ENCODE measurements at regions not wholly inside any gene's neighbourhood (a gene's known extent, or its start where the extent isn't known, plus 50 kb on each side); places are given as distances from the start of the nearest gene placed in this dataset.
"Not testable (repeated sequence)": the region's sequence is repeated elsewhere in the genome, so short reads cannot be mapped to it uniquely, and the experiment has no call there.

GRCh38 chr2:52345676-52346075, 1313.7 kb upstream of the NRXN1 start:
- Histone ChIP-seq H3K4me1 (ENCODE audit: control insufficient read depth in 3 of 3, insufficient read depth in 3 of 3, low read length in 3 of 3) (no peaks in the 10 kb centered on the region), H3K27me3 (ENCODE audit: control insufficient read depth in 3 of 3, insufficient read depth in 3 of 3, low read length in 3 of 3) (no peaks in the 10 kb centered on the region), H3K36me3 (ENCODE audit: control insufficient read depth in 3 of 3, insufficient read depth in 3 of 3, low read length in 3 of 3) (no peaks in the 10 kb centered on the region), H3K27ac (ENCODE audit: low read depth, low read length) (no peak overlapping the region), H3K9ac (ENCODE audit: low read depth in 1 of 3, low read length in 3 of 3) (no peak overlapping the region), H3K4me3 (ENCODE audit: low read length in 3 of 3) (no peak overlapping the region), H3K9me3 (ENCODE audit: control insufficient read depth in 3 of 3, low read length in 3 of 3) (no peaks in the 10 kb centered on the region)

- no peak overlapping the region for H3K4me3 ChIP-seq (ENCODE audit: low read length in 3 of 3)
- H3K9ac ChIP-seq (ENCODE audit: low read depth in 1 of 3, low read length in 3 of 3): no peak overlapping the region
- H3K4me1 ChIP-seq (ENCODE audit: control insufficient read depth in 3 of 3, insufficient read depth in 3 of 3, low read length in 3 of 3): no peaks in the 10 kb centered on the region
- no peaks in the 10 kb centered on the region for H3K36me3 ChIP-seq (ENCODE audit: control insufficient read depth in 3 of 3, insufficient read depth in 3 of 3, low read length in 3 of 3)
- H3K9me3 ChIP-seq (ENCODE audit: control insufficient read depth in 3 of 3, low read length in 3 of 3): no peaks in the 10 kb centered on the region
- H3K27ac ChIP-seq (ENCODE audit: low read depth, low read length): no peak overlapping the region
- no peaks in the 10 kb centered on the region for H3K27me3 ChIP-seq (ENCODE audit: control insufficient read depth in 3 of 3, insufficient read depth in 3 of 3, low read length in 3 of 3)
These were observed 1313.2 kb upstream of the NRXN1 start for GRCh38 chr2:52345082-52345481.

- Histone ChIP-seq H3K27ac (ENCODE audit: low read depth, low read length) (no peak overlapping the region), H3K4me3 (ENCODE audit: low read length in 3 of 3) (no peak overlapping the region), H3K9ac (ENCODE audit: low read depth in 1 of 3, low read length in 3 of 3) (no peak overlapping the region), H3K4me1 (ENCODE audit: control insufficient read depth in 3 of 3, insufficient read depth in 3 of 3, low read length in 3 of 3) (no peaks in the 10 kb centered on the region), H3K9me3 (ENCODE audit: control insufficient read depth in 3 of 3, low read length in 3 of 3) (no peaks in the 10 kb centered on the region), H3K36me3 (ENCODE audit: control insufficient read depth in 3 of 3, insufficient read depth in 3 of 3, low read length in 3 of 3) (no peaks in the 10 kb centered on the region), H3K27me3 (ENCODE audit: control insufficient read depth in 3 of 3, insufficient read depth in 3 of 3, low read length in 3 of 3) (no peaks in the 10 kb centered on the region)
These were observed 1311.9 kb upstream of the NRXN1 start for GRCh38 chr2:52343706-52344266.

GRCh38 chr2:52343010-52343409, 1311.1 kb upstream of the NRXN1 start:
- Histone ChIP-seq H3K27ac (ENCODE audit: low read depth, low read length) (no peak overlapping the region), H3K4me3 (ENCODE audit: low read length in 3 of 3) (no peak overlapping the region), H3K9me3 (ENCODE audit: control insufficient read depth in 3 of 3, low read length in 3 of 3) (no peaks in the 10 kb centered on the region), H3K9ac (ENCODE audit: low read depth in 1 of 3, low read length in 3 of 3) (no peak overlapping the region), H3K36me3 (ENCODE audit: control insufficient read depth in 3 of 3, insufficient read depth in 3 of 3, low read length in 3 of 3) (no peaks in the 10 kb centered on the region), H3K4me1 (ENCODE audit: control insufficient read depth in 3 of 3, insufficient read depth in 3 of 3, low read length in 3 of 3) (no peaks in the 10 kb centered on the region), H3K27me3 (ENCODE audit: control insufficient read depth in 3 of 3, insufficient read depth in 3 of 3, low read length in 3 of 3) (no peaks in the 10 kb centered on the region)

- no peak overlapping the region for H3K9ac ChIP-seq (ENCODE audit: low read depth in 1 of 3, low read length in 3 of 3)
- H3K27ac ChIP-seq (ENCODE audit: low read depth, low read length): no peak overlapping the region
- H3K4me1 ChIP-seq (ENCODE audit: control insufficient read depth in 3 of 3, insufficient read depth in 3 of 3, low read length in 3 of 3): no peaks in the 10 kb centered on the region
- H3K4me3 ChIP-seq (ENCODE audit: low read length in 3 of 3): no peak overlapping the region
- H3K27me3 ChIP-seq (ENCODE audit: control insufficient read depth in 3 of 3, insufficient read depth in 3 of 3, low read length in 3 of 3): no peaks in the 10 kb centered on the region
- H3K9me3 ChIP-seq (ENCODE audit: control insufficient read depth in 3 of 3, low read length in 3 of 3): no peaks in the 10 kb centered on the region
- H3K36me3 ChIP-seq (ENCODE audit: control insufficient read depth in 3 of 3, insufficient read depth in 3 of 3, low read length in 3 of 3): no peaks in the 10 kb centered on the region
These were observed 1310.5 kb upstream of the NRXN1 start for GRCh38 chr2:52342458-52342857.

GRCh38 chr2:52341732-52342131, 1309.8 kb upstream of the NRXN1 start:
- Histone ChIP-seq H3K4me1 (ENCODE audit: control insufficient read depth in 3 of 3, insufficient read depth in 3 of 3, low read length in 3 of 3) (no peaks in the 10 kb centered on the region), H3K36me3 (ENCODE audit: control insufficient read depth in 3 of 3, insufficient read depth in 3 of 3, low read length in 3 of 3) (no peaks in the 10 kb centered on the region), H3K4me3 (ENCODE audit: low read length in 3 of 3) (no peak overlapping the region), H3K27me3 (ENCODE audit: control insufficient read depth in 3 of 3, insufficient read depth in 3 of 3, low read length in 3 of 3) (no peaks in the 10 kb centered on the region), H3K9ac (ENCODE audit: low read depth in 1 of 3, low read length in 3 of 3) (no peak overlapping the region), H3K9me3 (ENCODE audit: control insufficient read depth in 3 of 3, low read length in 3 of 3) (no peaks in the 10 kb centered on the region), H3K27ac (ENCODE audit: low read depth, low read length) (no peak overlapping the region)

- Histone ChIP-seq H3K4me3 (ENCODE audit: low read length in 3 of 3) (no peak overlapping the region), H3K27ac (ENCODE audit: low read depth, low read length) (no peak overlapping the region), H3K9ac (ENCODE audit: low read depth in 1 of 3, low read length in 3 of 3) (no peak overlapping the region), H3K27me3 (ENCODE audit: control insufficient read depth in 3 of 3, insufficient read depth in 3 of 3, low read length in 3 of 3) (no peaks in the 10 kb centered on the region), H3K9me3 (ENCODE audit: control insufficient read depth in 3 of 3, low read length in 3 of 3) (no peaks in the 10 kb centered on the region), H3K4me1 (ENCODE audit: control insufficient read depth in 3 of 3, insufficient read depth in 3 of 3, low read length in 3 of 3) (no peaks in the 10 kb centered on the region), H3K36me3 (ENCODE audit: control insufficient read depth in 3 of 3, insufficient read depth in 3 of 3, low read length in 3 of 3) (no peaks in the 10 kb centered on the region)
These were observed 1308.2 kb upstream of the NRXN1 start for GRCh38 chr2:52340171-52340570.

GRCh38 chr2:52337786-52338185, 1305.9 kb upstream of the NRXN1 start:
- not testable (repeated sequence) for H3K9me3 ChIP-seq (ENCODE audit: control insufficient read depth in 3 of 3, low read length in 3 of 3); H3K36me3 ChIP-seq (ENCODE audit: control insufficient read depth in 3 of 3, insufficient read depth in 3 of 3, low read length in 3 of 3)

GRCh38 chr2:52336951-52337350, 1305.0 kb upstream of the NRXN1 start:
- H3K4me1 ChIP-seq (ENCODE audit: control insufficient read depth in 3 of 3, insufficient read depth in 3 of 3, low read length in 3 of 3): no peaks in the 10 kb centered on the region
- H3K36me3 ChIP-seq (ENCODE audit: control insufficient read depth in 3 of 3, insufficient read depth in 3 of 3, low read length in 3 of 3): no peaks in the 10 kb centered on the region
- H3K27me3 ChIP-seq (ENCODE audit: control insufficient read depth in 3 of 3, insufficient read depth in 3 of 3, low read length in 3 of 3): no peaks in the 10 kb centered on the region
- H3K9ac ChIP-seq (ENCODE audit: low read depth in 1 of 3, low read length in 3 of 3): no peak overlapping the region
- no peak overlapping the region for H3K4me3 ChIP-seq (ENCODE audit: low read length in 3 of 3)
- no peak overlapping the region for H3K27ac ChIP-seq (ENCODE audit: low read depth, low read length)
- H3K9me3 ChIP-seq (ENCODE audit: control insufficient read depth in 3 of 3, low read length in 3 of 3): no peaks in the 10 kb centered on the region

More at GRCh38 chr2:52337786-52338185, 1305.9 kb upstream of the NRXN1 start:
- not testable (repeated sequence) for H3K9ac ChIP-seq (ENCODE audit: low read depth in 1 of 3, low read length in 3 of 3); H3K4me1 ChIP-seq (ENCODE audit: control insufficient read depth in 3 of 3, insufficient read depth in 3 of 3, low read length in 3 of 3); H3K4me3 ChIP-seq (ENCODE audit: low read length in 3 of 3); H3K27me3 ChIP-seq (ENCODE audit: control insufficient read depth in 3 of 3, insufficient read depth in 3 of 3, low read length in 3 of 3); H3K27ac ChIP-seq (ENCODE audit: low read depth, low read length)

- no peaks in the 10 kb centered on the region for H3K27me3 ChIP-seq (ENCODE audit: control insufficient read depth in 3 of 3, insufficient read depth in 3 of 3, low read length in 3 of 3)
- no peak overlapping the region for H3K4me3 ChIP-seq (ENCODE audit: low read length in 3 of 3)
- no peaks in the 10 kb centered on the region for H3K9me3 ChIP-seq (ENCODE audit: control insufficient read depth in 3 of 3, low read length in 3 of 3)
- no peaks in the 10 kb centered on the region for H3K36me3 ChIP-seq (ENCODE audit: control insufficient read depth in 3 of 3, insufficient read depth in 3 of 3, low read length in 3 of 3)
- H3K27ac ChIP-seq (ENCODE audit: low read depth, low read length): no peak overlapping the region
- no peaks in the 10 kb centered on the region for H3K4me1 ChIP-seq (ENCODE audit: control insufficient read depth in 3 of 3, insufficient read depth in 3 of 3, low read length in 3 of 3)
- H3K9ac ChIP-seq (ENCODE audit: low read depth in 1 of 3, low read length in 3 of 3): no peak overlapping the region
These were observed 1303.8 kb upstream of the NRXN1 start for GRCh38 chr2:52335727-52336126.

GRCh38 chr2:52334185-52334584, 1302.3 kb upstream of the NRXN1 start:
- no peaks in the 10 kb centered on the region for H3K4me1 ChIP-seq (ENCODE audit: control insufficient read depth in 3 of 3, insufficient read depth in 3 of 3, low read length in 3 of 3)
- no peak overlapping the region for H3K27ac ChIP-seq (ENCODE audit: low read depth, low read length)
- H3K27me3 ChIP-seq (ENCODE audit: control insufficient read depth in 3 of 3, insufficient read depth in 3 of 3, low read length in 3 of 3): no peaks in the 10 kb centered on the region
- no peak overlapping the region for H3K4me3 ChIP-seq (ENCODE audit: low read length in 3 of 3)
- H3K9ac ChIP-seq (ENCODE audit: low read depth in 1 of 3, low read length in 3 of 3): no peak overlapping the region
- no peaks in the 10 kb centered on the region for H3K9me3 ChIP-seq (ENCODE audit: control insufficient read depth in 3 of 3, low read length in 3 of 3)
- no peaks in the 10 kb centered on the region for H3K36me3 ChIP-seq (ENCODE audit: control insufficient read depth in 3 of 3, insufficient read depth in 3 of 3, low read length in 3 of 3)
